Mesenchymal stem cell (in vitro differentiated cells and primary cell): ENCODE measurements at regions not wholly inside any gene's neighbourhood (a gene's known extent, or its start where the extent isn't known, plus 50 kb on each side); places are given as distances from the start of the nearest gene placed in this dataset.

Experiments used
- DNase-seq: peaks from one replicate; pipeline ENCODE4 v3.0.0-alpha.2; 2013
- H2AFZ ChIP-seq: one replicate; pipeline ENCODE4 v1.6.1; 2013; ENCODE audit warnings: low read depth, mild to moderate bottlenecking, control low read depth, inconsistent platforms, low read length, moderate library complexity
- H2AK5ac ChIP-seq: 2 replicates; pipeline ENCODE4 v1.6.1; 2013; ENCODE audit warnings: low read length, moderate library complexity, mild to moderate bottlenecking, inconsistent platforms; ENCODE audit not compliant: severe bottlenecking
- H2BK120ac ChIP-seq: one replicate; pipeline ENCODE4 v1.6.1; 2013; ENCODE audit warnings: low read depth, mild to moderate bottlenecking, inconsistent platforms, low read length, moderate library complexity
- H2BK12ac ChIP-seq, 2 experiments: one replicate each; pipeline ENCODE4 v1.6.1; 2013; ENCODE audit warnings: inconsistent platforms in 2 of 2, low read length in 2 of 2, mild to moderate bottlenecking in 2 of 2, moderate library complexity in 2 of 2, control low read depth in 1 of 2
- H2BK15ac ChIP-seq: one replicate; pipeline ENCODE4 v1.6.1; 2013; ENCODE audit warnings: mild to moderate bottlenecking, low read depth, inconsistent platforms; ENCODE audit not compliant: poor library complexity, severe bottlenecking
- H2BK5ac ChIP-seq: 2 replicates; pipeline ENCODE4 v1.6.1; 2013; ENCODE audit warnings: low read depth, mild to moderate bottlenecking, low read length, control low read depth, inconsistent platforms; ENCODE audit not compliant: poor library complexity, severe bottlenecking
- H3K14ac ChIP-seq, 2 experiments: one replicate each; pipeline ENCODE4 v1.6.1; 2013; ENCODE audit warnings: inconsistent platforms in 2 of 2, low read length in 2 of 2, control low read depth in 1 of 2, mild to moderate bottlenecking in 1 of 2, moderate library complexity in 1 of 2
- H3K18ac ChIP-seq, 2 experiments: one replicate each; pipeline ENCODE4 v1.6.1; 2013; ENCODE audit warnings: inconsistent platforms in 2 of 2, low read length in 2 of 2, control low read depth in 1 of 2, low read depth in 1 of 2, mild to moderate bottlenecking in 1 of 2
- H3K23ac ChIP-seq, 2 experiments: one replicate each; pipeline ENCODE4 v1.6.1; 2013; ENCODE audit warnings: inconsistent platforms in 2 of 2, low read length in 2 of 2, mild to moderate bottlenecking in 2 of 2, moderate library complexity in 2 of 2, control low read depth in 1 of 2
- H3K27ac ChIP-seq: 2 replicates; pipeline ENCODE4 v1.5.1; 2013; ENCODE audit warnings: mild to moderate bottlenecking, moderate library complexity, low read length, control low read depth, inconsistent platforms; ENCODE audit not compliant: poor library complexity, severe bottlenecking
- H3K27me3 ChIP-seq, 2 experiments: 2 replicates each; pipeline versions ENCODE4 v1.6.1 to v1.7.0; 2013; ENCODE audit warnings: low read length in 2 of 2, mild to moderate bottlenecking in 2 of 2, moderate library complexity in 2 of 2, control low read depth in 1 of 2, inconsistent platforms in 1 of 2; ENCODE audit not compliant: control insufficient read depth in 1 of 2, insufficient read depth in 1 of 2
- H3K36me3 ChIP-seq, 2 experiments: 2 replicates each; pipeline versions ENCODE4 v1.6.1 to v1.7.0; 2013; ENCODE audit warnings: low read length in 2 of 2, control low read depth in 1 of 2, inconsistent platforms in 1 of 2, low read depth in 1 of 2, mild to moderate bottlenecking in 1 of 2; ENCODE audit not compliant: insufficient read depth in 2 of 2, control insufficient read depth in 1 of 2
- H3K4ac ChIP-seq, 2 experiments: one replicate each; pipeline ENCODE4 v1.6.1; 2013; ENCODE audit warnings: inconsistent platforms in 2 of 2, low read length in 2 of 2, mild to moderate bottlenecking in 2 of 2, moderate library complexity in 2 of 2, control low read depth in 1 of 2, low read depth in 1 of 2
- H3K4me1 ChIP-seq: 2 replicates; pipeline ENCODE4 v1.6.1; 2013; ENCODE audit warnings: low read depth, low read length, control low read depth; ENCODE audit not compliant: control insufficient read depth, insufficient read depth
- H3K4me2 ChIP-seq: 2 replicates; pipeline ENCODE4 v1.6.1; 2013; ENCODE audit warnings: low read length, mild to moderate bottlenecking, inconsistent platforms; ENCODE audit not compliant: poor library complexity, severe bottlenecking
- H3K4me3 ChIP-seq, 2 experiments: 2 replicates each; pipeline versions ENCODE4 v1.5.1 to v1.7.0; 2013; ENCODE audit warnings: low read length in 2 of 2, mild to moderate bottlenecking in 2 of 2, control low read depth in 1 of 2, low read depth in 1 of 2; ENCODE audit not compliant: insufficient read depth in 1 of 2
- H3K79me1 ChIP-seq: replicated peaks from 2 replicates; pipeline ENCODE4 v1.6.1; 2013; ENCODE audit warnings: mild to moderate bottlenecking, control low read depth, low read length, inconsistent platforms; ENCODE audit not compliant: poor library complexity, severe bottlenecking
- H3K9ac ChIP-seq: 2 replicates; pipeline ENCODE4 v1.7.0; 2013; ENCODE audit warnings: mild to moderate bottlenecking, low read length, moderate library complexity
- H3K9me3 ChIP-seq: 2 replicates; pipeline ENCODE4 v1.7.0; 2013; ENCODE audit warnings: mild to moderate bottlenecking, low read length; ENCODE audit not compliant: control insufficient read depth
- H4K8ac ChIP-seq: one replicate; pipeline ENCODE4 v1.6.1; 2013; ENCODE audit warnings: inconsistent platforms, mild to moderate bottlenecking, low read length, moderate library complexity
- H4K91ac ChIP-seq: one replicate; pipeline ENCODE4 v1.6.1; 2013; ENCODE audit warnings: mild to moderate bottlenecking, low read length, inconsistent platforms
- WGBS: methylation state at CpG from one replicate; pipeline ENCODE4 v1.1.7; 2013; ENCODE audit warnings: mixed read lengths; 5-methylcytosine and 5-hydroxymethylcytosine counted together

- 91% methylated on average over 9 of the region's 10 CpGs for WGBS
- H3K23ac ChIP-seq = no peak overlapping the region
- H2AFZ ChIP-seq = no peak overlapping the region
- H3K9ac ChIP-seq = no peak overlapping the region
- H3K18ac ChIP-seq = no peak overlapping the region
- H3K4me2 ChIP-seq = no peak overlapping the region
- H2BK15ac ChIP-seq = no peak overlapping the region
- no peak overlapping the region for H2BK120ac ChIP-seq
- no peak overlapping the region for H2BK5ac ChIP-seq
- H3K4me1 ChIP-seq = no peaks in the 10 kb centered on the region
- H3K14ac ChIP-seq = no peak overlapping the region
- H3K27ac ChIP-seq = no peak overlapping the region
- no peaks in the 10 kb centered on the region for H3K79me1 ChIP-seq
- peaks cover 48 to 89% of the 10 kb centered on the region in 2 experiments for H3K27me3 ChIP-seq
- H2BK12ac ChIP-seq = no peak overlapping the region
- no peak for DNase-seq
- no peak overlapping the region for H3K4me3 ChIP-seq
- no peak overlapping the region for H4K8ac ChIP-seq
- H3K9me3 ChIP-seq = peaks cover 4% of the 10 kb centered on the region
- H4K91ac ChIP-seq = peak overlapping the region; percentile 53
- no peak overlapping the region for H3K4ac ChIP-seq
- no peaks in the 10 kb centered on the region for H3K36me3 ChIP-seq
- H2AK5ac ChIP-seq = no peak overlapping the region
Observed at GRCh38 chr15:70517194-70517590, 246.2 kb downstream of the UACA start.

GRCh38 chr15:70516408-70517193 lies 246.8 kb downstream of the UACA start:
- H2BK12ac ChIP-seq = no peak overlapping the region
- H3K9ac ChIP-seq = no peak overlapping the region
- H3K9me3 ChIP-seq = peaks cover 8% of the 10 kb centered on the region
- H2BK15ac ChIP-seq = no peak overlapping the region
- no peak overlapping the region for H3K14ac ChIP-seq
- no peaks in the 10 kb centered on the region for H3K36me3 ChIP-seq
- DNase-seq = no peak
- peaks cover 47 to 84% of the 10 kb centered on the region in 2 experiments for H3K27me3 ChIP-seq
- H2BK120ac ChIP-seq = no peak overlapping the region
- H3K4ac ChIP-seq = no peak overlapping the region
- no peak overlapping the region for H3K27ac ChIP-seq
- H2AK5ac ChIP-seq = no peak overlapping the region
- no peak overlapping the region for H4K8ac ChIP-seq
- no peak overlapping the region for H2AFZ ChIP-seq
- no peaks in the 10 kb centered on the region for H3K4me1 ChIP-seq
- H4K91ac ChIP-seq = no peak overlapping the region
- H3K23ac ChIP-seq = no peak overlapping the region
- H3K79me1 ChIP-seq = no peaks in the 10 kb centered on the region
- H3K4me3 ChIP-seq = no peak overlapping the region
- no peak overlapping the region for H3K18ac ChIP-seq
- H3K4me2 ChIP-seq = no peak overlapping the region
- H2BK5ac ChIP-seq = no peak overlapping the region
- 88% methylated on average over 6 of the region's 6 CpGs for WGBS

GRCh38 chr15:70514251-70514650 lies 249.1 kb downstream of the UACA start:
- H2BK120ac ChIP-seq = no peak overlapping the region
- H3K4me2 ChIP-seq = no peak overlapping the region
- no peaks in the 10 kb centered on the region for H3K79me1 ChIP-seq
- DNase-seq = no peak
- no peak overlapping the region for H2AK5ac ChIP-seq
- H2BK12ac ChIP-seq = no peak overlapping the region
- no peaks in the 10 kb centered on the region for H3K36me3 ChIP-seq
- no peak overlapping the region for H3K27ac ChIP-seq
- no peak overlapping the region for H3K9ac ChIP-seq
- H3K14ac ChIP-seq = no peak overlapping the region
- H2BK5ac ChIP-seq = no peak overlapping the region
- no peak overlapping the region for H2AFZ ChIP-seq
- H2BK15ac ChIP-seq = no peak overlapping the region
- peaks cover 35 to 66% of the 10 kb centered on the region in 2 experiments for H3K27me3 ChIP-seq
- no peak overlapping the region for H3K18ac ChIP-seq
- no peak overlapping the region for H3K4me3 ChIP-seq
- peaks cover 27% of the 10 kb centered on the region for H3K9me3 ChIP-seq
- H4K8ac ChIP-seq = no peak overlapping the region
- H3K4me1 ChIP-seq = no peaks in the 10 kb centered on the region
- no peak overlapping the region for H4K91ac ChIP-seq
- 79% methylated on average over 7 of the region's 7 CpGs for WGBS
- H3K23ac ChIP-seq = no peak overlapping the region
- no peak overlapping the region for H3K4ac ChIP-seq

- no peak overlapping the region for H3K14ac ChIP-seq
- no peak overlapping the region for H3K23ac ChIP-seq
- no peak overlapping the region for H4K8ac ChIP-seq
- no peak overlapping the region for H2BK120ac ChIP-seq
- H3K4me3 ChIP-seq = no peak overlapping the region
- no peak overlapping the region for H2AK5ac ChIP-seq
- H2BK5ac ChIP-seq = no peak overlapping the region
- peaks cover 3% of the 10 kb centered on the region for H3K4me1 ChIP-seq
- no peaks in the 10 kb centered on the region for H3K36me3 ChIP-seq
- no peak overlapping the region for H3K18ac ChIP-seq
- no peak overlapping the region for H2AFZ ChIP-seq
- H3K27me3 ChIP-seq = peaks cover 31 to 62% of the 10 kb centered on the region in 2 experiments
- 91% methylated on average over 3 of the region's 4 CpGs for WGBS
- no peak overlapping the region for H3K9ac ChIP-seq
- no peak overlapping the region for H3K4me2 ChIP-seq
- H2BK15ac ChIP-seq = no peak overlapping the region
- H3K9me3 ChIP-seq = peaks cover 32% of the 10 kb centered on the region
- no peak overlapping the region for H3K27ac ChIP-seq
- H2BK12ac ChIP-seq = no peak overlapping the region
- no peak overlapping the region for H3K4ac ChIP-seq
- no peaks in the 10 kb centered on the region for H3K79me1 ChIP-seq
- no peak for DNase-seq
- no peak overlapping the region for H4K91ac ChIP-seq
Observed at GRCh38 chr15:70513819-70514218, 249.5 kb downstream of the UACA start.
